PC-9 (cell line): ENCODE measurements at regions not wholly inside any gene's neighbourhood (a gene's known extent, or its start where the extent isn't known, plus 50 kb on each side); places are given as distances from the start of the nearest gene placed in this dataset.

Experiments used
- BruUV-seq: library from RNA; stranded (reverse); fragments of 400-500 nt; replicated peaks from 2 replicates; lab custom pipeline; 2021; lab: Mats Ljungman, UMichigan
- CTCF ChIA-PET: fragments of 300-600 bp; sonication (Branson Sonifier 250); formaldehyde crosslinking; loops from one replicate; lab custom pipeline; 2022; ENCODE audit warnings: antibody characterized with exemption; lab: Charles Lee
- POLR2A ChIA-PET: fragments of 300-600 bp; sonication (Branson Sonifier 250); formaldehyde crosslinking; loops from one replicate; lab custom pipeline; 2022; ENCODE audit warnings: antibody characterized with exemption; ENCODE audit not compliant: unreplicated experiment; lab: Charles Lee
- DNase-seq, 2 experiments: peaks; one replicate each; pipeline versions ENCODE4 v3.0.0 to v3.0.0-alpha.2; 2015 to 2022; ENCODE audit warnings: mixed read lengths in 1 of 2
- H2AFZ ChIP-seq: fragments of 200-600 bp; sonication (generic); 2 replicates; pipeline ENCODE4 v1.8.1; 2017; ENCODE audit warnings: antibody characterized with exemption
- H3F3A ChIP-seq: fragments of 200-600 bp; sonication (generic); 2 replicates; pipeline ENCODE4 v1.8.1; 2017; ENCODE audit warnings: antibody characterized with exemption, mild to moderate bottlenecking, low read depth; ENCODE audit not compliant: insufficient read depth
- H3K27ac ChIP-seq: fragments of 200-600 bp; sonication (generic); 2 replicates; pipeline ENCODE4 v1.6.1; 2016; ENCODE audit warnings: mixed run types
- H3K27me3 ChIP-seq: fragments of 200-600 bp; sonication (generic); 2 replicates; pipeline ENCODE4 v1.6.1; 2016; ENCODE audit warnings: low read depth, mixed run types; ENCODE audit not compliant: insufficient read depth
- H3K36me3 ChIP-seq: fragments of 200-600 bp; sonication (generic); 2 replicates; pipeline ENCODE4 v1.6.1; 2016; ENCODE audit warnings: low read depth, mixed run types
- H3K4me1 ChIP-seq: fragments of 200-600 bp; sonication (generic); replicated peaks from 2 replicates; pipeline ENCODE4 v1.6.1; 2016; ENCODE audit warnings: mixed run types; ENCODE audit not compliant: insufficient read depth
- H3K4me2 ChIP-seq: fragments of 200-600 bp; sonication (generic); 2 replicates; pipeline ENCODE4 v1.6.1; 2017; ENCODE audit warnings: mixed run types
- H3K4me3 ChIP-seq: fragments of 200-600 bp; sonication (generic); 2 replicates; pipeline ENCODE4 v1.6.1; 2016; ENCODE audit warnings: mixed run types
- H3K79me2 ChIP-seq: fragments of 200-600 bp; sonication (generic); 2 replicates; pipeline ENCODE4 v1.6.1; 2017; ENCODE audit warnings: low read depth, mixed run types
- H3K9me2 ChIP-seq: fragments of 200-600 bp; sonication (generic); 2 replicates; pipeline ENCODE4 v1.8.1; 2017; ENCODE audit warnings: mild to moderate bottlenecking; ENCODE audit not compliant: insufficient read depth
- H3K9me3 ChIP-seq: fragments of 200-600 bp; sonication (generic); 2 replicates; pipeline ENCODE4 v1.8.1; 2016; ENCODE audit warnings: low read depth; ENCODE audit not compliant: insufficient read depth
- H4K20me1 ChIP-seq: fragments of 200-600 bp; sonication (generic); 2 replicates; pipeline ENCODE4 v1.8.1; 2017; ENCODE audit not compliant: insufficient read depth
- CTCF ChIP-seq: fragments of 200-600 bp; sonication (generic); conservative IDR thresholded peaks from 2 replicates; pipeline ENCODE4 v1.6.1; 2017; ENCODE audit warnings: mixed run types, antibody characterized with exemption, mild to moderate bottlenecking, moderate library complexity
- EZH2 ChIP-seq: fragments of 200-600 bp; sonication (generic); IDR thresholded peaks from 2 replicates; pipeline ENCODE4 v1.8.0; 2017; ENCODE audit warnings: antibody characterized with exemption, low read depth
- intact Hi-C: fragments of 100-400 bp; cut with micrococcal nuclease; formaldehyde crosslinking; loops from one replicate; pipeline ENCODE4 v1.10.0; 2022; ENCODE audit not compliant: unreplicated experiment

- DNase-seq: no peak
- H3K9me3 ChIP-seq: no peaks in the 10 kb centered on the region
- H2AFZ ChIP-seq: no peak overlapping the region
- no peaks in the 10 kb centered on the region for H4K20me1 ChIP-seq
- TF ChIP-seq EZH2: no peak
- no peak for TF ChIP-seq CTCF
- ChIA-PET CTCF (no interaction called here), POLR2A (no interaction called here)
- no TSS peak for BruUV-seq
- no peaks in the 10 kb centered on the region for H3F3A ChIP-seq
- no peak overlapping the region for H3K4me3 ChIP-seq
- no peaks in the 10 kb centered on the region for H3K36me3 ChIP-seq
- intact Hi-C loops: no loop called here
- H3K79me2 ChIP-seq: no peaks in the 10 kb centered on the region
- no peak overlapping the region for H3K4me2 ChIP-seq
- no peak overlapping the region for H3K27ac ChIP-seq
- H3K27me3 ChIP-seq: no peaks in the 10 kb centered on the region
- H3K4me1 ChIP-seq: no peaks in the 10 kb centered on the region
- H3K9me2 ChIP-seq: no peaks in the 10 kb centered on the region
Observed at GRCh38 chr5:128626536-128627090, 88.6 kb upstream of the FBN2 start.

- H3K36me3 ChIP-seq: no peaks in the 10 kb centered on the region
- H3F3A ChIP-seq: no peaks in the 10 kb centered on the region
- TF ChIP-seq EZH2: no peak
- no peak for TF ChIP-seq CTCF
- no peaks in the 10 kb centered on the region for H3K27me3 ChIP-seq
- no peaks in the 10 kb centered on the region for H3K79me2 ChIP-seq
- H3K9me2 ChIP-seq: no peaks in the 10 kb centered on the region
- CTCF ChIA-PET: no interaction called here
- no peak for DNase-seq
- H3K4me3 ChIP-seq: no peak overlapping the region
- H4K20me1 ChIP-seq: no peaks in the 10 kb centered on the region
- H3K9me3 ChIP-seq: no peaks in the 10 kb centered on the region
- no peak overlapping the region for H3K4me2 ChIP-seq
- H3K27ac ChIP-seq: no peak overlapping the region
- intact Hi-C loops: no loop called here
- POLR2A ChIA-PET: no interaction called here
- no TSS peak for BruUV-seq
- no peaks in the 10 kb centered on the region for H3K4me1 ChIP-seq
- no peak overlapping the region for H2AFZ ChIP-seq
Observed at GRCh38 chr5:128627939-128628338, 89.9 kb upstream of the FBN2 start.

GRCh38 chr5:128629157-128629556 is 91.1 kb upstream of the FBN2 start:
- Histone ChIP-seq H3K4me2 (no peak overlapping the region), H3K27me3 (no peaks in the 10 kb centered on the region), H4K20me1 (no peaks in the 10 kb centered on the region), H3K36me3 (no peaks in the 10 kb centered on the region), H3K4me3 (no peak overlapping the region), H2AFZ (no peak overlapping the region), H3K79me2 (no peaks in the 10 kb centered on the region), H3F3A (no peaks in the 10 kb centered on the region), H3K9me2 (no peaks in the 10 kb centered on the region), H3K27ac (no peak overlapping the region), H3K4me1 (no peaks in the 10 kb centered on the region), H3K9me3 (no peaks in the 10 kb centered on the region)
- intact Hi-C loops: no loop called here
- BruUV-seq: no TSS peak
- no peak for DNase-seq
- POLR2A ChIA-PET: no interaction called here
- CTCF ChIA-PET: no interaction called here
- no peak for TF ChIP-seq EZH2
- TF ChIP-seq CTCF: no peak
